Fibroblast of skin of left biceps (primary cell): ENCODE measurements at regions not wholly inside any gene's neighbourhood (a gene's known extent, or its start where the extent isn't known, plus 50 kb on each side); places are given as distances from the start of the nearest gene placed in this dataset.
"Not testable (repeated sequence)": the region's sequence is repeated elsewhere in the genome, so short reads cannot be mapped to it uniquely, and the experiment has no call there.

Source experiments
- DNase-seq, 2 experiments: peaks; one replicate each; pipeline ENCODE4 v3.0.0-alpha.2; 2013; ENCODE audit warnings: low read depth in 2 of 2

- no peak for DNase-seq
Observed at GRCh38 chr1:89436856-89437255, 73.0 kb downstream of the GBP6 start.

GRCh38 chr1:89438301-89438700 lies 74.4 kb downstream of the GBP6 start:
- DNase-seq, result not testable (repeated sequence)

DNA sequence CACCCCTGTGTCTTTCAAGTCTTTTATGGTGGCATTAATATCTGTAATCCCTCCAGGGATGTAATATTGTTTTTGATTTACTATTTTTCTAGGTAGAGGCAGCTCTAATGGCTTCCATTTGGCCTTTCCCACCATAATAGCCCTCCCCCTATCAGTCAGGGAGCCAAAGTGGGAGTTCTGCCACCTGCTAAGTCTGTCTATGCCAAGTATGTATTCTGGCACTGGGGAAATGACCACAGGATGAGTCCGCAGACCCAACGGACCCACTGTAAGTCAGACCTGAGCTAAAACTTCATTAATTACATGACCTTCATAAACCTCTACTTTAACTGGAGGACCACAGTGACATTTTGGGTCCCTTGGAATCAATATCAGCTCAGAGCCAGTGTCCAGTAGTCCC lies 77.1 kb downstream of the GBP6 start:
- no peak for DNase-seq

GRCh38 chr1:89444791-89445190 lies 79.8 kb upstream of the LRRC8B start:
- DNase-seq, result no peak

DNA sequence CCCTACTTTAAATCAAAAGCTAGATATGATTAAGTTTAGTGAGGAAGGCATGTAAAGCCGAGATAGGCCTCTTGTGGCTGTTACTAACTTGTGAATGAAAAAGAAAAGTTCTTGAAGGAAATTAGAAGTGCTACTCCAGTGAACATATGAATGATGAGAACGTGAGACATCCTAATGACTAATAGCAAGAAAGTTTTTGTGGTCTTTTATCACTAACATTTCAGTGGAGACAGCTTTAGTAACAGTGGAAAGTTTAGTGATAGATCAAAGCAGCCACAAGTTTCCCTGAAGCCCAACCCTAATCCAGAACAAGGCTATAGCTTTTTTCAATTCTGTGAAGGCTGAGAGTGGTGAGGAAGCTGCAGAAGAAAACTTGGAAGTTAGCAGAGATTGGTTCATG lies 73.6 kb upstream of the LRRC8B start:
- peak; percentile 27 to 29 for DNase-seq

GRCh38 chr1:89453123-89453972 lies 71.3 kb upstream of the LRRC8B start:
- DNase-seq, result no peak

- peak; percentile 9 to 13 for DNase-seq
Observed at GRCh38 chr1:89454845-89455521, 69.6 kb upstream of the LRRC8B start.

DNA sequence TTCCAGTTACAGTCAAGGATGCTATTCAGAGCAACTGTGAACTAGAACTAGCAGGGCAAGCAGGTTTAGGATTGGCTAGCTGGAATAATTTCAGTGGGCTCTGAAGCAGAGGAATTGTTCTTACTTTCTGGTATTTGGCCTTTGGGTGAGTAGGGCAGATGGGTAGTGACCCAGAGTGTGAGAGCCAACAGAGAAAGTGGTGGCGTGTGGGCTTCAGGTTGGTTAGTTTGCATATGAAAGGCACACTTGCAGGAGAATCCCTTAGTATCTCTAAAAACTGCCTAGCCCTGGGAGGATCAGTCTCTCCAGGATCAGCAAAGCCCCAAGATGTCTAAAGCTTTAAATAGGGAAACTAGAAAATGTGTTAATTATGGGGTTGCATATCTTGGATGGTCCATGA lies 67.6 kb upstream of the LRRC8B start:
- no peak for DNase-seq

DNA sequence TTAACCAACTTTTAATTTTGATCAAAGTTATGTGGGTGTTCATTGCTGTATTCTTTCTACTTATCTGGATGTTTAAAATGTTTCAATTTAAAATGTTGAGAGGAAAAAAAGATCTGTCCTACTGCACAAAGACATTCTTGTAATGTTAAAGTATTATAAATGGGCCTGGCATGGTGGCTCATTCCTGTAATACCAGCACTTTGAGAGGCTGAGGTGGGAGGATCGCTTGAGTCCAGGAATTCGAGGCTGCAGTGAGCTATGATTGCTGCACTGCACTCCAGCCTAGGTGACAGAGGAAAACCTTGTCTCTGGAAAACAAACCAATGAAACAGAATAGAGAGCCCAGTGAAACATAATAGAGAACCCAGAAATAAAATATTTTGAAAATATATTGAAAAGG lies 65.5 kb upstream of the LRRC8B start:
- DNase-seq, result no peak

- no peak for DNase-seq
Observed at GRCh38 chr1:89460325-89460724, 64.3 kb upstream of the LRRC8B start.

DNA sequence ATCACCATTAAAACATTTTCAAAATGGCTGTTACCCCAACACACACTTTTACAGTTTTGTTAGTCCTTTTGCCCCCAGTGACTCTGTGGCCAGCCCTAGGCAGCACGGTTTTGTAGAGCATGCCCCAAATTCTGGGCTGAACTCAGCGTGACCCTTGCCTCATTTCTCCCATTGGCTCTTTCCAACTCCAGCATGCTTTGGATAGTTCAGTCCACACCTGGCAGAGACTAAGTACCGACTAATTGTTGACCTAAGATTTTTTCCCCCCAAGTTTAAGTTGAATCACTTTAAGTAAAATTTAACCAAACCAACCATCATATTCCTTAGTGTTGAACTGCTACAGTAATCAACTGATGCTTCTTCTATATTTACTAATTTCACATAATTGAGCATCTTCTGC lies 62.4 kb upstream of the LRRC8B start:
- no peak for DNase-seq

DNA sequence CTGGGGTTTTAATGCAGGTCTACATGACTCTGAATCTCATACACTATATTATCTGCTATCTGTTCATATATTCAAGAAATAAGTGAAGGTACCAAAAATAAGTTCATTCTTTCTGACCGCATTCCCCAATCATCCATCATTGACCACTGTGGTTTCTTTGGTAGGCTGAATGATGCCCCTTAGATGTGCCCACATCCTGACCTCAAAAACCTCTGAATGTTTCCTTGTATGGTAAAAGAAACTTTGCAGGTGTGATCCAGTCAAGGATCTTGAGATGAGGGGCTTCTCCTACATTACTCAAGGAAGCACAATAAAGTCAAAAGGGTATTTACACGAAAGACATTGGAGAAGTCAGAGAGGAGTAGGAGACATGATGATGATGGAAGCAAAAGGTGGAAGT lies 60.6 kb upstream of the LRRC8B start:
- no peak for DNase-seq

DNA sequence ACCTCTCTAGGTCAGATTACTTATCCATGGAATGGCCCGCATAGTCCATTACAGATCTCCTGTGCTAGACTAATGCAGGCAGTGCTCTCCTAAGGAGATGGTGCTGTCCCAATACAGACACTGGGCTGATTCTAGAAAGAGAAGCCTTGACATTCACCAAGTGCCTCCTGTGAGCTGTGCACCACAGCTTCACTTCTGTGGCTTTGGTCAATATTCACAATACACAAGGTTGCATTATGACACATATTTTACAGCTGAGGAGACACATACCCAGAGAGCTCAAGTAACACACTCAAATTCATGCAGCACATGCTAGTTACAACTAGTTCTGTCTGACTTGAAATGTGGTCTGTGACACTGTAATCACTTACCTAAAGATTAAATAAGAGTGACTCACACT lies 59.4 kb upstream of the LRRC8B start:
- DNase-seq, result no peak

DNA sequence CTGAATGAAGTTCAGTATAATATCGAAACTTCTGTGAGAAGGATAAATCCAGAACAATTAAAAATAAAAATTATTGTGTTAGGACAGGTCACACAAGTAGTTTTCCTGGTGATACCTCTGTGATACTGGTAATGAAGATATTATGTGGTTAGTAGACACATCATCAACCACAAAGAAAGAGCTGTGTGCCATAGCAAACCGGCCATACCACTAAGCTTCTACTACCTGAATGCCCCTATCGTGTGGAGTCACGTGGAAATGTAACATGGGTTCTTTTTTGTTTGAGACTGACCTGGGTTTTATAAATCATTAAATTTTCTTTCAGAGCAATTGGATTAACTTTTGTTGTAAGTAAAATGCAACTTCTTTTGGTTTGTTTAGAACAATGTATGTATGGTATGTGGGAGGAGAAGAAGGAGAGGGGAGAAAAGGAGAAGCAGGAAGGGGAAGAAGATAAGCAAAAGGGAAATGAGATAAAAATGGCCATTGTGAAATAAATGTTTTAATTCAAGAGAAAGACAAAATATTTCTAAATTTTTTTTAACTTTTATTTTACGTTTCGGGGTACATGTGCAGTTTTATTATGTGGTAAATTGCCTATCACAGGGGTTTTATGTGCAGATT lies 58.2 kb upstream of the LRRC8B start:
- no peak for DNase-seq

DNA sequence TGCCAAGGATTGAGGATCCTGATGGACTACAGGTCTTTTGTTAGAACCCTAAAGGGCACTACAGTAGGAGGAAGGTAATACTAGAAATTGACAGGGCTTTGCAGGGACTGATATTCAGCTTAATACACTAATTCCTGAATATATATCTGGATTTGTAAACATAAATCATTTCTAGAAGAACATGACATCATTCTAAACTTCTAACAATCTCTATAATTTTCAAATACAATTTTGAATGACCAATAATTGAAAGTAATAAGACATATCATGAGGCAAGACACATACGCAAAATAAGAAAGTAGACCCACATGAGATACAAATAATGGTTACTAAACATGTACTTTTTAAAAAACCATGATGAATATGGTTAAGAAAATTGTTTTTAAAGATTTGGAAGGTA lies 52.4 kb upstream of the LRRC8B start:
- no peak for DNase-seq

DNA sequence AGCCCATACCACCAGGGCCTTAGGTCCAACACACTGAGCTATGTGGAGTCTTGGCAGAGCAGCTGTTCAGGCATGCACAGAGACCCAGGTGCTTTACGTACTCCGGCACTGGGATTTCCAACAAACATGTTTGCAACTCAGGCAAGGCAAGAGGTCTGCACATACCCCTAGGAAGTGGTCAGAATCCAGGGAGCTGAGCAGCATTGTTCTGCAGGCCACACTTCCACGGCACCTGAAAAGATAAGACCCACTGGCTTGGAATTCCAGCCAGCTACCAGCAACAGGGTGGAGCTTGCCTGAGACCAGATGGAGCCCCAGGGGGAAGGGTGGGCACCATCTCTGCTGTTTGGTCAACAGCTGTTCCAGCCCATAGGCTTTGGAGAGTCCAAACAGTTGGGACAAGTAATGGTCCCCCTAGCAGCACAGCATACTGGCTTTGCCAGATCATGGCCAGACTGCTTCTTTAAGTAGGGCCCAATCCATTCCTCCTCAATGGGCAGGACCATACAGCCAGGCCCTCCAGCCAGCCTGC lies 51.7 kb upstream of the LRRC8B start:
- no peak for DNase-seq
